DMS114 treated with DMSO at 0.1 percent for 48 hours (cell line): ENCODE measurements at regions not wholly inside any gene's neighbourhood (a gene's known extent, or its start where the extent isn't known, plus 50 kb on each side); places are given as distances from the start of the nearest gene placed in this dataset.
"Not testable (repeated sequence)": the region's sequence is repeated elsewhere in the genome, so short reads cannot be mapped to it uniquely, and the experiment has no call there.

Experiments used
- DNase-seq: peaks from one replicate; lab custom pipeline; 2025; ENCODE audit not compliant: unreplicated experiment; lab: John Stamatoyannopoulos, UW

- DNase-seq = no peak
Observed at GRCh38 chr4:130053723-130054122, 957.8 kb downstream of the C4orf33 start.

GRCh38 chr4:130054908-130055307, 959.0 kb downstream of the C4orf33 start:
- no peak for DNase-seq

- no peak for DNase-seq
Observed at GRCh38 chr4:130056286-130056685, 960.3 kb downstream of the C4orf33 start.

GRCh38 chr4:130064471-130064870, 968.5 kb downstream of the C4orf33 start:
- no peak for DNase-seq

GRCh38 chr4:130067419-130067818, 971.5 kb downstream of the C4orf33 start:
- no peak for DNase-seq

- no peak for DNase-seq
Observed at GRCh38 chr4:130068072-130068471, 972.1 kb downstream of the C4orf33 start.

- DNase-seq = no peak
Observed at GRCh38 chr4:130071746-130072145, 975.8 kb downstream of the C4orf33 start.

GRCh38 chr4:130073145-130073790, 977.3 kb downstream of the C4orf33 start:
- no peak for DNase-seq

- DNase-seq = no peak
Observed at GRCh38 chr4:130074096-130074495, 978.1 kb downstream of the C4orf33 start.

GRCh38 chr4:130077275-130077674, 981.3 kb downstream of the C4orf33 start:
- DNase-seq = no peak

- DNase-seq = not testable (repeated sequence)
Observed at GRCh38 chr4:130079027-130079426, 983.1 kb downstream of the C4orf33 start.

- no peak for DNase-seq
Observed at GRCh38 chr4:130080872-130081451, 985.0 kb downstream of the C4orf33 start.

GRCh38 chr4:130090427-130090826, 994.5 kb downstream of the C4orf33 start:
- no peak for DNase-seq

- no peak for DNase-seq
Observed at GRCh38 chr4:130092187-130093015, 996.4 kb downstream of the C4orf33 start.

GRCh38 chr4:130099105-130099504, 1003.2 kb downstream of the C4orf33 start:
- DNase-seq = no peak

GRCh38 chr4:130110189-130110588, 1014.2 kb downstream of the C4orf33 start:
- no peak for DNase-seq

- DNase-seq = no peak
Observed at GRCh38 chr4:130110770-130111169, 1014.8 kb downstream of the C4orf33 start.

GRCh38 chr4:130124066-130124465, 1028.1 kb downstream of the C4orf33 start:
- no peak for DNase-seq

GRCh38 chr4:130125467-130125866, 1029.5 kb downstream of the C4orf33 start:
- no peak for DNase-seq

- no peak for DNase-seq
Observed at GRCh38 chr4:130127297-130127696, 1031.3 kb downstream of the C4orf33 start.

GRCh38 chr4:130131536-130131935, 1035.6 kb downstream of the C4orf33 start:
- DNase-seq = no peak

- no peak for DNase-seq
Observed at GRCh38 chr4:130141651-130142050, 1045.7 kb downstream of the C4orf33 start.
